ENCODE measurements at regions not wholly inside any gene's neighbourhood (a gene's known extent, or its start where the extent isn't known, plus 50 kb on each side); places are given as distances from the start of the nearest gene placed in this dataset.

DNA sequence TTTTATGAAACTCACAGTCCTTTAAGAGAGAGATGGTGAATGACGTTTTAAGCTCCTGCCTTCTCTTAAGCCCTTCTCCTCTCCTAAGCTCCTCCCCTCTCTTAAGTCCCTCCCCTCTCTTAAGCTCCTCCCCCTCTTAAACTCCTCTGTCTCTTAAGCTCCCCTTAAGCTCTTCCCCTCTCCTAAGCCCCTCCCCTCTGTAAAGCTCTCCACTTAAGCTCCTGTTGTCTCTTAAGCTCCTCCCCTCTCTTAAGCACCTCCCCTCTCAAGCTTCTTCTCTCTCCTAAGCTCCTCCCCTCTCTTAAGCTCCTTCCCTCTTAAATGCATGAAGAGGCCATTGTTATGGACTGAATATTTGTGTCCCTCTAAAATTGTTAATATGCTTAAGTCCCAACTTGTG lies 1180.6 kb upstream of the AUTS2 start:
- DNase-seq (no peak), ATAC-seq (no peak)
- 49 to 68% (median 64%) methylated on average over 1 of the region's 1 CpG for WGBS, 4 donors
- Histone ChIP-seq H3K27me3 (peaks cover 0 to 7% (median 0%) of the 10 kb centered on the region in 9 donors), H3K36me3 (no peaks in the 10 kb centered on the region), H3K4me3 (no peak overlapping the region), H3K9me3 (peaks cover 0 to 6% (median 0%) of the 10 kb centered on the region in 12 donors), H3K27ac (no peak overlapping the region), H3K4me1 (peaks cover 0 to 4% (median 0%) of the 10 kb centered on the region in 12 donors)
- intact Hi-C loops (cut with DNase I): no loop called here
- TF ChIP-seq POLR2A (IDR thresholded peaks at IDR 0.05): no peak
- TF ChIP-seq, protein P1, sequence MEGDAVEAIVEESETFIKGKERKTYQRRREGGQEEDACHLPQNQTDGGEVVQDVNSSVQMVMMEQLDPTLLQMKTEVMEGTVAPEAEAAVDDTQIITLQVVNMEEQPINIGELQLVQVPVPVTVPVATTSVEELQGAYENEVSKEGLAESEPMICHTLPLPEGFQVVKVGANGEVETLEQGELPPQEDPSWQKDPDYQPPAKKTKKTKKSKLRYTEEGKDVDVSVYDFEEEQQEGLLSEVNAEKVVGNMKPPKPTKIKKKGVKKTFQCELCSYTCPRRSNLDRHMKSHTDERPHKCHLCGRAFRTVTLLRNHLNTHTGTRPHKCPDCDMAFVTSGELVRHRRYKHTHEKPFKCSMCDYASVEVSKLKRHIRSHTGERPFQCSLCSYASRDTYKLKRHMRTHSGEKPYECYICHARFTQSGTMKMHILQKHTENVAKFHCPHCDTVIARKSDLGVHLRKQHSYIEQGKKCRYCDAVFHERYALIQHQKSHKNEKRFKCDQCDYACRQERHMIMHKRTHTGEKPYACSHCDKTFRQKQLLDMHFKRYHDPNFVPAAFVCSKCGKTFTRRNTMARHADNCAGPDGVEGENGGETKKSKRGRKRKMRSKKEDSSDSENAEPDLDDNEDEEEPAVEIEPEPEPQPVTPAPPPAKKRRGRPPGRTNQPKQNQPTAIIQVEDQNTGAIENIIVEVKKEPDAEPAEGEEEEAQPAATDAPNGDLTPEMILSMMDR (IDR thresholded peaks at IDR 0.05): no peak

DNA sequence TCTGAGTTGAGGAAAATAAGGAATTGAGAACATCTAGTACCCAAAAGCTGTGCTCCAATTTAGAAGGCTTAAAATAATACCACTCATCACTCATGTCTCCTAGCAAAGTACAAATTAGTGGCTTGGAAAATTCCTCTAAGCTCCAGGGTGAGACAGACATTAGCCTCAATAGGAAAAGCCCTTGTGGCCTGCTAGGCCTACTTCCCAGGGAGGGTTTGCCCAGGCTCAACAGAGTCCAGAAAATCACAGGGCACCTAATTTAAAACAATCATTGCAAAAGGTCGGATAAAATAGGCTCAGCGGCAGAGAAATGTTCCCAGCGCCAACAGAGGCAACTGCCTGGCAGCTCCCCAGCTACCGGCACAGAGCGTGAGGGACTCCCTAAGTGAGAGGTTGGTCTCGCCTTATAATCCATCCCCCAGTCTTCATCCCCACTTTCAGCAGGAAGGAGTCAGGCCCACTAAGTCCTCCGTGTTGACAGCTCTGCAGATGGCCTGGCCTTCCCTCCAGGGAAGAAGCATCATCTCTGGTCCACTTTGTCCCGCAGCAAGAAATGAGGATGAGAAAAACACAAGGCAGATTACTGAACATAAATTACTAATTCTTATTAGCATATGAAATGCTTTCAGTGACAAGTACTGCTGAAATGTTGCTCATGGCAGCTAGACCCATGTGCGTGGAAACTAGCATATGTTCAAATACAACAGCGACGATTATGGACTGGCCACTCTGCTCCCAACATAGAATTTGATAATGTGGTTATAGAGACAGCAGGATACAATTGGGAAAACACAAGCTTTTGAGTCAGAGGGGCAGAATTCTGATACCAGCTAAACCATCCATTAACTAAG lies 1177.7 kb upstream of the AUTS2 start:
- H3K36me3 ChIP-seq: no peaks in the 10 kb centered on the region
- DNase-seq (peak in 1 of 5 donors; percentile 46), ATAC-seq (peak; percentile 70 to 93 (median 91))
- peaks cover 0 to 6% (median 0%) of the 10 kb centered on the region in 12 donors for H3K9me3 ChIP-seq
- peak overlapping the region in 3 of 12 donors; percentile 3 to 57 (median 46) for H3K27ac ChIP-seq
- peaks cover 0 to 4% (median 0%) of the 10 kb centered on the region in 12 donors for H3K4me1 ChIP-seq
- WGBS, 4 donors: 73 to 84% (median 79%) methylated on average over 11 of the region's 11 CpGs
- TF ChIP-seq, protein P1 (IDR thresholded peaks at IDR 0.05): no peak
- TF ChIP-seq POLR2A (IDR thresholded peaks at IDR 0.05): no peak
- no peaks in the 10 kb centered on the region for H3K27me3 ChIP-seq
- intact Hi-C loops (cut with DNase I): no loop called here
- no peak overlapping the region for H3K4me3 ChIP-seq

DNA sequence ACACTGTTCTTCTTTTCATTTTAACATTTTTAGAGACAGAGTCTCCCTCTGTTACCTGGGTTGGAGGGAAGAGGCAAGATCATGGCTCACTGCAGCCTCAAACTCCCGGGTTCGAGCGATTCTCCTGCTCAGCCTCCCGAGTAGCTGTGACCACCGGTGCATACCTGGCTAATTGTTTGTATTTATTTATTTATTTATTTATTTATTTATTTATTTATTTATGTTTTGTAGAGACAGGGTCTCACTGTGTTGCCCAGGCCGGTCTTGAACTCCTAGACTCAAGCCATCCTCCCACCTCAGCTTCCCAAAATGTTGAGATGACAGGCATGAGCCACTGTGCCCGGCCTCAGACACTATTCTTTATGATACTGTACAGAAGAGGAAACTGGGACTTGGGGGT lies 1176.6 kb upstream of the AUTS2 start:
- Histone ChIP-seq H3K4me1 (peaks cover 0 to 4% (median 0%) of the 10 kb centered on the region in 12 donors), H3K27ac (no peak overlapping the region), H3K4me3 (no peak overlapping the region), H3K9me3 (peaks cover 0 to 6% (median 0%) of the 10 kb centered on the region in 12 donors), H3K36me3 (no peaks in the 10 kb centered on the region), H3K27me3 (no peaks in the 10 kb centered on the region)
- intact Hi-C loops (cut with DNase I): no loop called here
- 94 to 97% (median 96%) methylated on average over 7 of the region's 7 CpGs for WGBS, 4 donors
- DNase-seq (no peak), ATAC-seq (no peak)
- TF ChIP-seq, protein P1 (IDR thresholded peaks at IDR 0.05): no peak
- TF ChIP-seq POLR2A (IDR thresholded peaks at IDR 0.05): no peak

DNA sequence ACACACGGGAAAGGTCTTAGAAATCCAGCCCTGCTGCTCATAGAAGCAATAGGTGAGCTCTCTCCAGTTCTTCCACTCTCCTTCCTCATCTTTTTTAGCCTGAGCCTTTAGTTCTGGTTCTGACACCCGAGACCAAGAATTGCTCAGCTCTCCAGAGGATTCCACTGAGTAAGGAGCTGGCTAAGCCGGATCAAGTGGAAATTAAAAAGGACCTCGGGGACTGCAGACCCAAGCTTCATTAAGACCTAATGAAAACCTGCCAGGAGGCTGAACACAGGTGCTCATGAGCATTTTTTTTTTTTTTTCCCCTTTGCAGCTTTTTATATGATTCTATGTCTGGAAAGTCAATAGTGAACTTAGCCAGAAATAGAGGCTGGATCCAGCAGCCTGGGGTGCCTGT lies 1176.0 kb upstream of the AUTS2 start:
- H3K4me1 ChIP-seq: peaks cover 0 to 4% (median 0%) of the 10 kb centered on the region in 12 donors
- peaks cover 0 to 6% (median 0%) of the 10 kb centered on the region in 12 donors for H3K9me3 ChIP-seq
- intact Hi-C loops (cut with DNase I): no loop called here
- TF ChIP-seq, protein P1 (IDR thresholded peaks at IDR 0.05): no peak
- TF ChIP-seq POLR2A (IDR thresholded peaks at IDR 0.05): no peak
- no peak overlapping the region for H3K27ac ChIP-seq
- ATAC-seq (no peak), DNase-seq (no peak)
- WGBS, 4 donors: 53 to 81% (median 78%) methylated on average over 4 of the region's 4 CpGs
- H3K4me3 ChIP-seq: no peak overlapping the region
- H3K36me3 ChIP-seq: no peaks in the 10 kb centered on the region
- no peaks in the 10 kb centered on the region for H3K27me3 ChIP-seq
